ENCODE measurements at regions not wholly inside any gene's neighbourhood (a gene's known extent, or its start where the extent isn't known, plus 50 kb on each side); places are given as distances from the start of the nearest gene placed in this dataset.

- TF ChIP-seq EZH2phosphoT487 (IDR thresholded peaks at IDR 0.05; ENCODE audit: low read depth, severe bottlenecking, unreplicated experiment), result no peak
- no peak for TF ChIP-seq CTCF (IDR thresholded peaks at IDR 0.05; ENCODE audit: poor library complexity)
- no peak for TF ChIP-seq EZH2 (IDR thresholded peaks at IDR 0.05; ENCODE audit: borderline replicate concordance)
Observed at GRCh38 chr4:111494471-111494870, 650.8 kb upstream of the FAM241A start.
